IPS-18c (cell line): ENCODE measurements at regions not wholly inside any gene's neighbourhood (a gene's known extent, or its start where the extent isn't known, plus 50 kb on each side); places are given as distances from the start of the nearest gene placed in this dataset.
"Not testable (repeated sequence)": the region's sequence is repeated elsewhere in the genome, so short reads cannot be mapped to it uniquely, and the experiment has no call there.

Experiments used
- H3K4me3 ChIP-seq: 2 replicates; pipeline ENCODE4 v1.7.0; 2013; ENCODE audit warnings: low read depth, mild to moderate bottlenecking, low read length, moderate library complexity; ENCODE audit not compliant: insufficient read depth
- H3K9me3 ChIP-seq: one replicate; pipeline ENCODE4 v1.6.1; 2013; ENCODE audit warnings: mild to moderate bottlenecking, low read length, moderate library complexity; ENCODE audit not compliant: control insufficient read depth, insufficient read depth

GRCh38 chr6:113011801-113012200 is 664.7 kb downstream of the RFPL4B start:
- Histone ChIP-seq H3K4me3 (no peak overlapping the region), H3K9me3 (no peaks in the 10 kb centered on the region)

- no peaks in the 10 kb centered on the region for H3K9me3 ChIP-seq
- H3K4me3 ChIP-seq: no peak overlapping the region
Observed at GRCh38 chr6:113015249-113015648, 668.1 kb downstream of the RFPL4B start.

- Histone ChIP-seq H3K4me3 (no peak overlapping the region), H3K9me3 (no peaks in the 10 kb centered on the region)
Observed at GRCh38 chr6:113017353-113017752, 670.2 kb downstream of the RFPL4B start.

GRCh38 chr6:113018351-113019151 is 671.4 kb downstream of the RFPL4B start:
- Histone ChIP-seq H3K9me3 (no peaks in the 10 kb centered on the region), H3K4me3 (no peak overlapping the region)

- H3K4me3 ChIP-seq: no peak overlapping the region
- H3K9me3 ChIP-seq: no peaks in the 10 kb centered on the region
Observed at GRCh38 chr6:113019176-113019575, 672.0 kb downstream of the RFPL4B start.

- Histone ChIP-seq H3K4me3 (no peak overlapping the region), H3K9me3 (no peaks in the 10 kb centered on the region)
Observed at GRCh38 chr6:113027780-113028179, 680.6 kb downstream of the RFPL4B start.

GRCh38 chr6:113029161-113029560 is 682.0 kb downstream of the RFPL4B start:
- H3K9me3 ChIP-seq, H3K4me3 ChIP-seq: not testable (repeated sequence)

GRCh38 chr6:113031591-113032238 is 684.6 kb downstream of the RFPL4B start:
- H3K4me3 ChIP-seq: no peak overlapping the region
- no peaks in the 10 kb centered on the region for H3K9me3 ChIP-seq

GRCh38 chr6:113039005-113039404 is 691.9 kb downstream of the RFPL4B start:
- Histone ChIP-seq H3K9me3 (no peaks in the 10 kb centered on the region), H3K4me3 (no peak overlapping the region)

- Histone ChIP-seq H3K9me3 (no peaks in the 10 kb centered on the region), H3K4me3 (no peak overlapping the region)
Observed at GRCh38 chr6:113047148-113047547, 700.0 kb downstream of the RFPL4B start.

- Histone ChIP-seq H3K4me3 (no peak overlapping the region), H3K9me3 (no peaks in the 10 kb centered on the region)
Observed at GRCh38 chr6:113047932-113048331, 700.8 kb downstream of the RFPL4B start.

GRCh38 chr6:113048741-113049140 is 701.6 kb downstream of the RFPL4B start:
- Histone ChIP-seq H3K9me3 (no peaks in the 10 kb centered on the region), H3K4me3 (no peak overlapping the region)

- Histone ChIP-seq H3K4me3 (no peak overlapping the region), H3K9me3 (no peaks in the 10 kb centered on the region)
Observed at GRCh38 chr6:113049190-113049589, 702.1 kb downstream of the RFPL4B start.

GRCh38 chr6:113050010-113050858 is 703.1 kb downstream of the RFPL4B start:
- H3K4me3 ChIP-seq: no peak overlapping the region

GRCh38 chr6:113050979-113051378 is 703.8 kb downstream of the RFPL4B start:
- H3K9me3 ChIP-seq: no peaks in the 10 kb centered on the region
- H3K4me3 ChIP-seq: no peak overlapping the region

More at GRCh38 chr6:113050010-113050858, 703.1 kb downstream of the RFPL4B start:
- H3K9me3 ChIP-seq: no peaks in the 10 kb centered on the region

- Histone ChIP-seq H3K4me3 (no peak overlapping the region), H3K9me3 (no peaks in the 10 kb centered on the region)
Observed at GRCh38 chr6:113052506-113052905, 705.4 kb downstream of the RFPL4B start.

- H3K4me3 ChIP-seq: no peak overlapping the region
- H3K9me3 ChIP-seq: no peaks in the 10 kb centered on the region
Observed at GRCh38 chr6:113055061-113055460, 707.9 kb downstream of the RFPL4B start.

- Histone ChIP-seq H3K9me3 (no peaks in the 10 kb centered on the region), H3K4me3 (no peak overlapping the region)
Observed at GRCh38 chr6:113055998-113056397, 708.9 kb downstream of the RFPL4B start.
